ENCODE measurements at regions not wholly inside any gene's neighbourhood (a gene's known extent, or its start where the extent isn't known, plus 50 kb on each side); places are given as distances from the start of the nearest gene placed in this dataset.

DNA sequence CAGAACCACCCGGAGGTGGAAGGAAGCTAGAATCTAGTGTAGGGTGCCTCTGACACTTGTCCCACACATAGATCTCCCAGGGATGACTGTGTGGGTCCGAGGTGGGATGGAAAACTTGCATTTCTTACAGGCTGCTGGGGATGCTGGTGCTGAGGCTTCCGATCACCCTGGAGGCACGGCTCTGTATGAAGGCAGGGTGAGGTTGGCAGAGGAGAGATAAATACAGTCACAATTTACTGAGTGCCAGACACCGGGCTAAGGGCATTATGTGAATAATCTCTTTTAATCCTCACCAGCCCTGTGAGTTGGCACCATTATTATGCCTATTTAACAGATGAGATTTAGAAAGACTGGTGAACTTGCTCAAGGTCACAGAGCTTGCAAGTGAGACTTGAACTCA lies 250.2 kb upstream of the RREB1 start:
- TF ChIP-seq ZNF211 (tag by site-specific recombination; IDR thresholded peaks at IDR 0.05; ENCODE audit: low read depth) (no peak), TCF7L2 (IDR thresholded peaks at IDR 0.05; ENCODE audit: borderline replicate concordance, low read depth, low read length) (no peak), CTCF (tag by site-specific recombination; IDR thresholded peaks at IDR 0.05) (no peak), ZNF362 (tag by site-specific recombination; IDR thresholded peaks at IDR 0.05) (no peak), SP2 (tag by site-specific recombination; IDR thresholded peaks at IDR 0.05) (no peak), HOXD13 (CRISPR knock-in tag; IDR thresholded peaks at IDR 0.05; ENCODE audit: borderline replicate concordance) (no peak), PRDM10 (tag by site-specific recombination; IDR thresholded peaks at IDR 0.05) (no peak), ZSCAN18 (tag by site-specific recombination; IDR thresholded peaks at IDR 0.05) (no peak), ZNF146 (tag by site-specific recombination; IDR thresholded peaks at IDR 0.05) (no peak), ZNF623 (tag by site-specific recombination; IDR thresholded peaks at IDR 0.05) (no peak), FEZF1 (tag by site-specific recombination; IDR thresholded peaks at IDR 0.05) (no peak)
- TF ChIP-seq, protein P1, sequence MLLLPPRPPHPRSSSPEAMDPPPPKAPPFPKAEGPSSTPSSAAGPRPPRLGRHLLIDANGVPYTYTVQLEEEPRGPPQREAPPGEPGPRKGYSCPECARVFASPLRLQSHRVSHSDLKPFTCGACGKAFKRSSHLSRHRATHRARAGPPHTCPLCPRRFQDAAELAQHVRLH (tag by site-specific recombination; IDR thresholded peaks at IDR 0.05): no peak
- TF ChIP-seq, protein P2, sequence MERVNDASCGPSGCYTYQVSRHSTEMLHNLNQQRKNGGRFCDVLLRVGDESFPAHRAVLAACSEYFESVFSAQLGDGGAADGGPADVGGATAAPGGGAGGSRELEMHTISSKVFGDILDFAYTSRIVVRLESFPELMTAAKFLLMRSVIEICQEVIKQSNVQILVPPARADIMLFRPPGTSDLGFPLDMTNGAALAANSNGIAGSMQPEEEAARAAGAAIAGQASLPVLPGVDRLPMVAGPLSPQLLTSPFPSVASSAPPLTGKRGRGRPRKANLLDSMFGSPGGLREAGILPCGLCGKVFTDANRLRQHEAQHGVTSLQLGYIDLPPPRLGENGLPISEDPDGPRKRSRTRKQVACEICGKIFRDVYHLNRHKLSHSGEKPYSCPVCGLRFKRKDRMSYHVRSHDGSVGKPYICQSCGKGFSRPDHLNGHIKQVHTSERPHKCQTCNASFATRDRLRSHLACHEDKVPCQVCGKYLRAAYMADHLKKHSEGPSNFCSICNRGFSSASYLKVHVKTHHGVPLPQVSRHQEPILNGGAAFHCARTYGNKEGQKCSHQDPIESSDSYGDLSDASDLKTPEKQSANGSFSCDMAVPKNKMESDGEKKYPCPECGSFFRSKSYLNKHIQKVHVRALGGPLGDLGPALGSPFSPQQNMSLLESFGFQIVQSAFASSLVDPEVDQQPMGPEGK (tag by site-specific recombination; IDR thresholded peaks at IDR 0.05): no peak

All from HEK293 (cell line).